GM19240 (cell line): ENCODE measurements at regions not wholly inside any gene's neighbourhood (a gene's known extent, or its start where the extent isn't known, plus 50 kb on each side); places are given as distances from the start of the nearest gene placed in this dataset.

Experiments
- DNase-seq: peaks from one replicate; pipeline ENCODE4 v3.0.0; 2011; ENCODE audit warnings: low spot score; ENCODE audit not compliant: insufficient read length

- no peak for DNase-seq
Observed at GRCh38 chr2:176388861-176389260, 119.6 kb downstream of the MTX2 start.

GRCh38 chr2:176390276-176391147 lies 121.3 kb downstream of the MTX2 start:
- DNase-seq, result no peak

DNA sequence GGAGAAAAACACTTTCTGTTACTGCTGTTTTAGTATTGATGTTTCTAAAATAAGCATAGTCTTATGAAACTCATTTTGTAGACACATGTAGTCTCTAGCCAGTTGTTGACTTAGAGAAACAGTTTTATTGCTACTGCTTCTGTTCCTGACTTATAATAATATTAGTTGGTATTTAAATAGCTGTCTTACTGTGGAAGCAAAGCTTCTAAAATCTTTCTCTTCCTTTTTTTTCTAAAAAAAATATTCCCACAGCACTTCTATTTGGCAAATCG lies 121.8 kb downstream of the MTX2 start:
- no peak for DNase-seq

GRCh38 chr2:176392249-176392648 lies 123.0 kb downstream of the MTX2 start:
- DNase-seq, result no peak

GRCh38 chr2:176392744-176393414 lies 123.6 kb downstream of the MTX2 start:
- DNase-seq, result no peak

DNA sequence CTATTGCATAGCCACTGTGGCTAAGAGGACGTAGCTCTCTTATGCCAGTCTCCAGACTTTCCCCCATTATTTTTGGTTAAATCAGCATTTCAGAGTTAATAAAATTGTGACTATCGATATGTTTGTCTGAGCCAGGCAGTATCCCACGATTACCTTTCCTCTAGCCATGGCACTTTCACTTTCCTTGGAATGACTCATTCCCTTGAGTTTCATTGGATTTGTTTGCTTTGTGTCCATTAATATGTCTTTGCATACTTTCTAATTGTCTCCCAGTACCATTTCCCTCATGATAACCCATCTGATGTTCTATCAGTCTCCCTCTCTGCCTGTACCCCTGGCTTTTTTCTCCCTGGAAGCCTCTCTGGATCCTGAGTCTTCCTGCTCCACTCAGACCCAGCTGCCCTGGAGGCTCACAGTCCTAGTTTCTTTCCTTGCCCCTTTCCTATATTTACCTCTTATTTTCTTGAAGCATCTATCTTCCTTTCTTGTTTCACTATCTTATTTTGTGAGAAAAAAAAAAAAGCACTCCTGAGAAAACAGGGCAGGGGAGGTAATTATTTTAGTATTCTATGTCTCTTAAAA lies 126.1 kb downstream of the MTX2 start:
- DNase-seq, result no peak

GRCh38 chr2:176398243-176399073 lies 129.2 kb downstream of the MTX2 start:
- no peak for DNase-seq

DNA sequence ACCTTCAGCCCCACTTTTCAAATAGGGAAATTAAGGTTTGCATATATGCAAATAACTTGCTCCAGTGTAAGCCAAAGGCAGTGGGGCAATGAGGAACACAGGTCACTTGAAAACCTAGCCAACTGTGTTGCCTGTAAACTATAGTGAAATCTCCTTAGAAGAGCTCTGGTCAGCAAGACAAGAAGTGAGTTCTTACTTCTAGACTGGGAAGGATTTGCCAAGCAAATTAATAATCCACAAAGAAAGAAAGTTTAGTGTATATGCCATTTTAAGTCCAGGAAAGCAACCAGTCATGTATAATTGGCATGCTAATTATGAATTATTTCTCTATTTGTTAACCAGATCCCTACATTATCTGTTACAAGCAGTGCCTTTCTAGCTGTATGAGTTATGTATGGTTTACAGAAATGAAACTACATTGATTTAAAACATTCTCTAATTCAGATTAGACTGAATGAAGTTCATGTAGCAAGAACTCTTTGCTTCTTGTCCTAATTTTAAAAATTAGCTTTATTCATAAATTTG lies 129.9 kb downstream of the MTX2 start:
- DNase-seq, result no peak

DNA sequence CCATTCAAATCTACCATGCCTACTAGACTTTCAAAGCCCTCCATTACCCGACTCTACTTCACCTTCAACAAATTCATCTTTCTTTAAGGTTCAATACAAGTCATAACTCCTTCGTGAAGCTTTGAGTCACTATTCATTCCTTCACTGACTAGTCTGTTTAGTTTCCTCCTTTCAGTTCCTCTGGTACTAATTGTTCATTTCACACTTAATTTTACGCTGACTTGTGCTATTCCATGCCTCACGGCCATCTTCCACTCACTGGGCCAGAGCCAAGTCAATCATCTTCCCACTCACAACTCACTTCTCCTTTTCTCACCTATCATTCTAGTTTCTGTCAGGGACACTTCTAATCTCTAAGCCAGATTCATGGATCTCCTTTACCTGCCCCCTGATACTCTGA lies 136.2 kb downstream of the MTX2 start:
- no peak for DNase-seq

- DNase-seq, result no peak
Observed at GRCh38 chr2:176407706-176408105, 138.5 kb downstream of the MTX2 start.

GRCh38 chr2:176409671-176410070 lies 140.4 kb downstream of the MTX2 start:
- no peak for DNase-seq

GRCh38 chr2:176412136-176412535 lies 142.9 kb downstream of the MTX2 start:
- DNase-seq, result no peak

- no peak for DNase-seq
Observed at GRCh38 chr2:176413786-176414185, 144.5 kb downstream of the MTX2 start.

- DNase-seq, result no peak
Observed at GRCh38 chr2:176414641-176415040, 145.4 kb downstream of the MTX2 start.

- no peak for DNase-seq
Observed at GRCh38 chr2:176415174-176415895, 146.1 kb downstream of the MTX2 start.

GRCh38 chr2:176415937-176416499 lies 146.8 kb downstream of the MTX2 start:
- no peak for DNase-seq

- DNase-seq, result no peak
Observed at GRCh38 chr2:176418768-176419167, 149.5 kb downstream of the MTX2 start.

- no peak for DNase-seq
Observed at GRCh38 chr2:176419591-176420071, 150.4 kb downstream of the MTX2 start.

DNA sequence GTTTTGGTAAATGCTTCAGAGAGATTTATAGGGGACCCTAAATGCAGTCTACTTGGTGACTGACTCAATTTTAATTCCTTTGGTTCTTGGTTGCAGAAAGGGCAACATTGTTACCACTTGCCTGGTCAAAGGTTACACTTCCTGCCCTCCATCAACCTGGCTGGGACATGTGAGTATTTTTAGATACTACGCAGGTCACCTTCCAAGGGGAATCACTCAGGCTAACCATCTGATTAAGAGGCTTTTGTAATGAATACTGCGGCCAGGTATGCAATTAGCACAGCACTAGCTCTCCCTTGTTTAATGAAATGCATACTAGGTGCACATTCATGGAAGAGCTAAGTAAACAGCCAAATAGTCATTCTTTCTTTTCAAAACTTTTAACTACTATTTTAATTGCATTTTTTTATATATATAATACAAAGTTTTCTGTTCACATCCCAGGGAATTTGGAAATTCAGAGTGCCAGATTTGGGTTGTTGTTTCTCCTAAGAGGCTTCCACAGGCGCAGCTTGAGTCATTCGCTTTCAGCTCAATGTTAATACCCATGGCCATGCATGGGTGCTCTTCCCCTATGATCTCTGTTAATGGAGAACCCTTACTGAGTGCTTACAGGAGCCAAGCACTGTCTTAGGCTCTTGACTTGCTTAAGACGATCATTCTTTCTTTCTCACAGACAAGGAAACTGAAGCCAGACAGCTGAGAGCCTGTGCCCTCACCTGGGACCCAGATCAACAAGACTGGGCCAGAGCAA lies 152.2 kb downstream of the MTX2 start:
- DNase-seq, result no peak

GRCh38 chr2:176423819-176424218 lies 154.6 kb downstream of the MTX2 start:
- DNase-seq, result no peak
